GM19467 (cell line): ENCODE measurements at regions not wholly inside any gene's neighbourhood (a gene's known extent, or its start where the extent isn't known, plus 50 kb on each side); places are given as distances from the start of the nearest gene placed in this dataset.

ENCODE experiments used
- ATAC-seq: cut with Tn5 transposase; IDR thresholded peaks from one replicate; pipeline ENCODE4 v1.9.1; 2021; ENCODE audit warnings: mild to moderate bottlenecking, moderate library complexity; ENCODE audit not compliant: unreplicated experiment

DNA sequence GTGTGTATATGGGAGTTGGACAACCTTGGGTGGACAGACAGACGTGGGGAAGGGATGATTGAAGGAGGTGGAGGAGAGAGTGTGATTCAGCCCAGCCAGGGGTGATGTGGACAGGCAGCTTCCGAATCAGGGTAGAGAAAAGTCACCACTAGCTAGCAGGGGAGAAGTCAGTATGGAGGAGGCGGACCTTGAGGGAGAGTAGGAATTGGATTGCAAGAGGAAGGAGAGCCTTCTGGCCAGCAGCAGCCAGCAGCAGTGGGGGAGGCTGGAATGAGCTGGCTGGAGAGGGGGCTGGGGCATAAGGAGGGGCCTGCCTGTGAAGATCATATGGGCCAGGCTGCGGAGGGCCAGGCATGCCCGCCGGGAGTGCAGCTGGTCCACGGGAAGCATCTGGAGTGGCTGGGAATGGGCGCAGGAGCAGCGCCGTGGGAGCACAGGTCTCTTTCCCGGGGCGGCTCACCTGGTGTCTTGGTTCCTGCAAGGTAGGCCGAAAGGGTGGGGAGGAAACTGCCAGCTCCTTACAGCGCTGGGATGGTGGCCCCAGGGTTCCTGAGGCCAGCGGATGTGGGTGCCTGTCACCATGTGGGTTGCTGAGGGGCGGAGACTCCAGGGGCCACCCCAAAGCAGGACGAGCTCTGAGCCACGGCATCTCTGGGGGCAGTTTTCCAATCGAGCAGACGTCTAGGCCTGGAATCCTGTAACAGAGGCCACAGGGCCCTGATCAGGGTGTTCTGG, 235.3 kb downstream of the SEC14L1 start:
- ATAC-seq: no peak

DNA sequence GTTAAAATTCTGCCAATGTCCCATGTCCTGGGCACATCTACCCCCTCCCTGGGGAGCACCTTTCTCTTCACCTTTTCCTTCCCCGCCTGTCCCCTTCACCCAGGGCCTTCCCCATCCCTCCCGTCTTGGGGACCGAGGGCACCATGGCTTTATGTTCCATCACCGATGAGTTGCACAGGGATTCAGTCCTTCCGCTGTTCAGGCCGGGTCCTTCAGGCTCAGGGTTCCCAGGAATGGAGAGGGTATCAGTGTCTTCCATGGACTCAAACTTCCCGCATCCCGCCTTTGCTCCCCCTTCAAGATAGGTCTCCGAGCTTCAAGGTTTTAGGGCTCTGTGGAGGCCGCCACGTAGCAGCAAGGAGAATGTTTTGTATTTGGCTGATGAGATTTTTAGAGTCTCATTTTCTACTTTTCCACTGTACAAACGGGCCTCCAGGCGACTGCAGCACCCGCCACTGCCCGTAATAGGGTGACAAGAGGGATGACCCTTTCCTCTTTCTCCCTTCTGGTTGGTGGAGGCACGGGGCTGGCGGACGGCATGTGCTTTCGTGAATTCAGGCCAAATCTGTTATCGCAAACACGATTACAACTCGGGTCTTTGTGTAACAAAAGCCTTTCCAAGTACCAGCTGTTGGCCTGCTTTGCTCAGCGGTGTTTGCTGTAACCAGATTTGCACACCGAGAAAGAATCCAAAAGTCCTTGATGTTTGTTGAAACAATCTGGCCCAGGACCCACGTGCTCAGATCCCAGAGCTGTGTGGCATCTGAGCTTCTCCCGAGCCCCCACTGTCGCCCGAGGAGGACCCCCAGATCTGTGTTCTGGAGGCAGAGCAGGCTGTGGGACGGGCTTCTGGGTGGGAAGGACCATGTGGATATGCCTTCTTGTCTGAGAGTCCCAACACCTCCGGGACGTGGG, 236.3 kb downstream of the SEC14L1 start:
- ATAC-seq: no peak

DNA sequence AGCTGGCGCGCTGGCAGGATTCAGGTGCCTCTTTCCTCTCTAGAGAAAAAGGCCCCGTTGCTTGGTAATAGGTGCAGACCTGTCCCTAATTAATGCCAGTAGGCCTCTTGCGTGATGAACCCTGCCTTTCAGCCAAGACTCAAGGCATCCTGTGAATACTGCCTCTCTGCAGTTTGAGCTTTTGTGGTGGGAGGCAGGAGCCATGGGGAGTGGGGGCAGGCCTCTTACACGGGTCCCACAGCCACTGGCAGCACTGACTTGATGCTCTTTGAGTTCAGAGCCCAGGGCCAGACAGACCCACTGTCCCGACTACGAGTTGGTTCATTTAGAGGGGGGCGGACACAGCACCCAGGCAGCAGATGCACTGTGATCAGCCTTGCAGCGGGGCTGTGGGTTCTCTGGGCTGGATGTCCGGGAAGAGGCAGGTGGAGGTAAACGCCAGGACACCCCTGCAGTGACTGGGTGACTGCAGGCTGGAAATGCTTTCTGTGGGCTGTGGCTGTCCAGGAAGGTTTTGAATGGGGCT, 237.0 kb downstream of the SEC14L1 start:
- ATAC-seq: no peak

DNA sequence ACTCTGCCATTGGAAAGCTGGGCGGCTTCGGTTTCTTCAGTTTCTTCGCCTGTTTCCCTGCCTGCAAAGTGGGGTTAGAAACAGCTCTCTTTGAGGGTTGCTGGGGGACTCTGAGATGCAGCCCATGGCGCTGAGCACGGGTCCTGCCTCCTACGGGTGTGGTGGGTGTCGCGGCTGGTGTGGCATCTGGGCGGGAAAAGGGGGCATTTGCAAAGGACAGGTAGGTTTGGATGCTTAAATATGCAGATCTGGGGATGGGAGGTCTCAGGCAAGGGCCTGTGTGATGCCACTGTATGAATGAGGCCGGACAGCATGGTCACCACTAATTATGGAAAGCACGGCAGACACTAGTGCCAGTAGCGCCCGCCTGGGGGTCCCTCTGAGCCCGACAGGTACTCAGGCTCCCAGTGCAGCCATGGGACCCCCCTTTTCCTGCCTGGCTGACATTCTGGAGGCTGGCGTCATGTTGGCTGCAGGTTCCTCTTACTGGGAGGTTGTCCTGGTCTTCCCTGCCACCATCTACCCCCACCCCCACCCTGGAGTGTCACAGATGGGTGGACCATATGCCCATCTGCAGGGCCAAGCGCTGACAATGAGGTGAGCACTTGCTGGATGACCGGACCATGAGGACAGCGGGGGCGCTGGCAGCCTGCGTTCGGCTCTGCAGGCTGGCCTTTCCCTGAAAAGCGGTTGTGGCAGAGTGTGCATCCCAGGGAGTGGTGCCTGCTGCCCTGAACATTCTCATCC, 237.7 kb downstream of the SEC14L1 start:
- no peak for ATAC-seq

DNA sequence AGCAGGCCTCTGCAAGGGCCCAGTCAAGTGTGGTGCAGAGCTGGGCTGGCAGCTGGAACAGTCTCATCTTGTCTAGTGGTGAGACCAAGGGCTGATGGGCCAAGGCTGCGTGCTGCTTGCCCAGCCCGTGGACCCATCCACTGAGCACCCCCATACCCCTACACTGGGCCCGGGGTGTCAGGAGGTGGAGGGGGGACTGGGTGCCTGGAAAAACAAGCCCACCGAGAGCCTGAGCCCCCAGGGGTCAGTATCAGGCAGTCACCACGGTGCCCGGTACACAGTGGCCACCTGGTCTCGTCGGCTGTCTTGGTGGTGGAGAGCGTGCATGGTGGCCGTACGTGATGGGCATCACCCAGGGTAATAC, 238.3 kb downstream of the SEC14L1 start:
- ATAC-seq: no peak

DNA sequence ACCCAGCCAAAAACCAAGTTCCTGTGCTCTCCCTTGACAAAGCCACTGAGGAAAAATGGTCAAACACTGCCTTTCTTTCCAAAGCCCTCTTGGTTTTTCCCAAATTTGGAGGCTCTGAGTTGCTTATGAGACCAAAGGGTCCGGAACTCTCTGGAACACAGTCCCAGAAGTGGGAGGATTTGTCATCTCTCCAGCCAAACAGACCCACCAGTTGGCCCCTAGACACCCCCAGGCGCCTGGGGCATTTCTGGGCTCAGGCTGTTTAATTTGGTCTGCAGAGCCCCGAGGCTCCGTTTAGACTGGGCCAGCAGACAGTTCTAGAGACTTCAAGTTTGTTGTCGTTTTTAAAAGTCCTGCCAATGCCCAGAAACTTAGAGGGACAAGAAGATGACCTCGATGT, 239.1 kb downstream of the SEC14L1 start:
- ATAC-seq: no peak

DNA sequence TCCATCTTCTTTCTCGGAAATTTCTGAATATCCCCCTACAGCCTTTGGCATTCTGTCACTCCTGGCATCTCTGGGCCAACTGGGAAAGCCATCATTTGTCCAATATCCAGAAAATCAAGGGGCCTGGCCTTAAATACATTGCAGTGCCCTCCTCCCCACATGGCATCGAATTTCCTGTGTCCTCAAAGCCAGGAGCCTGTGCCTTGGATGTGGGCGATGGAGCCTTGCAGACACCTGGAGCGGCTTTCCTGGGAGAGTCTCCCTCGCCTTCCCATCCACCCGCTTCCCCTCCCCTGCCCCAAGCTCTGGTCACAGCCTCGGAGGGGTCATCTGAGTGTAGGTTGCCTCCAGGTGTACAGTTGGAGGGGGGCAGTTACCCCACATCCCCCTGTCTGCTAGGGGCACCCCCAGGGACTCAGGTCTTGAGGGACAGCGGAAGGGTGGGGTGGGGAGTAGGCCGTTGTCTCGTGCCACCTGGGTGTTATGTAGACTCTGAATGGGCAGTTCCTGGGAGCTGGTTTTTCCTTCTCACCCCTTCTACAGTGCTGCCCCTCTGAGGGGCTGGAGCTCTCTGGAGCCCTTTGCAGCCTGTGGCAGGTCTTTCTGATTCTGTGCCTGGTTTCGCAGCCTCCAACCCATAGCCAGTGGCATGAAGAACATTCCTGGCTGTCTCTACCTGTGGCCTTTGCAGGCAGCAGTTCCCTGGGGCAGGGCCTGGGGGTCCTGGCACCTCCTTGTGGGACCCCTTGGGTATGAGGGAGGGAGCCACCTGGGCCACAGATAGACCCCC, 239.8 kb downstream of the SEC14L1 start:
- ATAC-seq: no peak

DNA sequence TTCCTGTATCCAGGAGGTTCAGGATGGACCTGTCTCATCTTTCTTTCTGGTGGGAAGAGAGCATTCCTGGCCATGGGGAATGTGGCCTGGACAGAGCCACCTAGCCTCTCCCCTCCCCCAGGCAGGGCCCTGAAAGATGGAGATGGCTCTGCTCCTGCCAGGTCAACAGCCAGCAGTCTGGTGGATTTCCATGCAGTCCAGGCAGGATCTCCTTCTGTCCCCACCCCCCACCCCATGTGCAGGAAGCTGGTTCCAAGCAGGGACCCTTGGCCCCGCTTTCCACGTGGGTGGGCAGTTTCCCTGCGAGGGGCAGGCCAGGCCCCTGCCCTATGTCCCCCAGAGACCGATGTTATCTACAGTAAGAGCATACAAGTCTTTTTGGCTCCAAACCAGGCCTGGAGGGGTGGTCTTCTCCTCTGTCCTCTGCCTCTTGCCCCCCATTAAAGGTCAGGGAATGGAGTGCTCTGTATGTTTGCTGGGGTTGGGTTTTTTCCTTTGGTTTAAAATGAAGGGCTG, 240.5 kb downstream of the SEC14L1 start:
- no peak for ATAC-seq

DNA sequence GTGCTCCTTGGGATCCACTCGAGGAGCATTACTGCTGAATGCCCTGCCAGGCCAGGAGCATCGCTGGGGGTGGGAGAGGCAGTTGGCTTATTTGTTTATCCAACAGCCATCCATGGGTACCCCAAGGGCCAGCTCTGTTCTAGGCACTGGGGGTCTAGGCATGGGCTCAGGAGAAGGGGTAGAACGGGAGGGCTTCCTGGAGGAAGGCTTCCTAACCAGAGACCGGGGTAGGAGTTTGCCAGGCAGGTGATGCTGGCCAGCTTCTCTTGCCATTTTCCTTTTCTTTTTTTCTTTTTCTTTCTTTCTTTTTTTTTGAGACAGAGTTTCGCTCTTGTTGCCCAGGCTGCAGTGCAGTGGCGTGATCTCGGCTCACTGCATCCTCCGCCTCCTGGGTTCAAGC, 241.0 kb downstream of the SEC14L1 start:
- ATAC-seq: no peak

DNA sequence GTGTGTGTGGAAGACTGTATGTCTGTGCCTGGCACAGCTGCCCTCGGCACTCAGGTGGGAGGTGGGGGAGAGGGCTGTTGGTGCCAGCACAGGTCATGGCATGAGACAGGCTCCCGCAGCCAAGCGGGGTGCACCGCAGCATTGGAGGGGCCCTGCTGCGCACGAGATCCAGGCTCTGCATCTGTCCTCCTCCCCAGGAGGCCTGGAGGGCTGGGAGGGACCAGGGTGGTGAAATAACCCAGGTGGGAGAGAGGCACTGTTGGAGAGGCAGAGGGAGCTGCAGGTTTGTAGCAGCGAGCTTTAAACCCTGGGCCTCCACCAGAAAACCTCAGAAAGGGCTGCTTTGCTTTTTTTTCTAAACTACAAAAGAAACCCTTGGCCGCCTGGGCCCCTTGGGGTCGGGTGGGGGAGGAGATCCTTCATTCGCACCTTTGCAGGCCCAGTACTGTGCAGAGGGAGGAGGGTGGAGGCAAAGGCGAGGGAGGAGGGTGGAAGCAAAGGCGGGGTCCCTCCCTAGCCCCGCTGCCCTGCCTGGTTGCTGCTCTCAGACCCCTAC, 241.7 kb downstream of the SEC14L1 start:
- ATAC-seq: no peak

DNA sequence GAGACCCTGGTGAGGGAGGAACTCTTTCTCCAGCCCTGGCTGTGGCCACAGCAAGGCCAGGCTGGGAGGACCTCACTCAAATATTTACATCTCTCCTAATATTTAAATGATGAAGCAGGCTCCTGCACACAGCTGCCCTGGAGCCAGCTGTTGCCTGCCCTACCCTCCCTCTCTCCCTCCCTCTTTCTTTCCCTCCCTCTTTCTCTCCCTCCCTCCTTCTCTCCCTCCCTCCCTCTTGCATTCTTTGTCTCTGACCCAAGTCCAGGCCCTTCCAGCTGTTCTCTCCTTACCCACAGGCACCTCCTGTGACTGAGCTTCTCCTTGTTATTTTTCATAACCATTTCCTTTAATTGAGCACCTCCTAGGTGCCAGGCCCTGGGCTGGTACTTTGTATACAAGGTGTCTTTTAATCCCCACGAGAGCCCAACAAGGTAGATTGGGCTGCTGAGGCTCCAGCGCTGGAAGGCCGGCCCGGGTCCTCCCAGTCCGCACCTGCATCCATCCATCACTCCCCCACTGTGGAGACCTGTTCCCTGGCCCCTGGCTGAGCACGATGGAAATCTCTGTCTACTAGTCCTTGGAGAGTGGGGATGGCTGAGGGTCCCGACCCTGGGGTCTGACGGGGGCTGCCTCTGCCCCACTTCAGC, 242.3 kb downstream of the SEC14L1 start:
- no peak for ATAC-seq

DNA sequence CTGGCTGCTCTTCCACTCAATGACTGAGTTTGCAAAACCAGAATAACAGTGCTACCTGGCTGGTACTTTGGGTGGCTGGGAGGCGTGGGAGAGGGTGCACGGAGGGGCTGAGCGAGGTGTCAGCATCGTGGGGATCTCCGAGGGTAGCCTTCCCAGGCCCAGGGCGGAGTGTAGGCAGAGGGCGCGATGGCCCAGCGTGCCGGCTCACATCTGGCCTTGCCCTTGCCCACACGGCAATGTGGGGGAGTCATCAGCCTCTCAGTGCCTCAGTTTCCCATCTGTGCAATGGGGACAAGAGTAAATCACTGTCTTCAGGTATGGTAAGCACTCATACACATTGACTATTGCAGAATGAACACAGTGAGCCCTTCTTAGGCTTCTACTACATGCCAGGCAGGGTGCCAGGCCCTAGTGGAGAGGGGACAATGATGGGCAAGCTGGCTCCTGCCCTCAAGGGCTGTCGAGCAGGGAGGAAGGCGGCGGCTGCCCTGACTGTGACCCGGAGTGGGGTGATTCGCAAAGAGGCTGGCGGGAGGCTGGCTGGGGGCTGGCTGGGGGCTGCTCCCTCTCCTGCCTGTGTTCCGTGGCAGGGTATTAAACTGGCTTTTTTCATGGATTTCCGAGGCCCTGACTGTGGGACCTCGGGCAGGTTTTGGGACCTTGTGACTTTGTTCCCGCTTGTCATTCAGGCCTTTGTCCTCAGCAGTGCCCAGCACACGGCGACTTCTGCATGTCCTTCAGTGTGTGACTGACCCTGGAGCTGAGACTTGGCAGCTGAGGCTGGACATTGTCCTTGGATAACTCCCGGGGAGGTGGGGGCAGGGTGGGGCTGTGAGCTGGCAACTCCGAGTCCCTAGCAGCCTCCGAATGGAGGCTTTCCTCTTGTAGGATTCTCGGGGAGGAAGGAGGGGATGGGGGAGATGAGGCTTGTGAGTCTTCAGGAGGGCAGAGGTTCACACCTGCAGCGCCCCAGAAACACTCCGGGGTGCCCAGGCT, 243.1 kb downstream of the SEC14L1 start:
- ATAC-seq: no peak

DNA sequence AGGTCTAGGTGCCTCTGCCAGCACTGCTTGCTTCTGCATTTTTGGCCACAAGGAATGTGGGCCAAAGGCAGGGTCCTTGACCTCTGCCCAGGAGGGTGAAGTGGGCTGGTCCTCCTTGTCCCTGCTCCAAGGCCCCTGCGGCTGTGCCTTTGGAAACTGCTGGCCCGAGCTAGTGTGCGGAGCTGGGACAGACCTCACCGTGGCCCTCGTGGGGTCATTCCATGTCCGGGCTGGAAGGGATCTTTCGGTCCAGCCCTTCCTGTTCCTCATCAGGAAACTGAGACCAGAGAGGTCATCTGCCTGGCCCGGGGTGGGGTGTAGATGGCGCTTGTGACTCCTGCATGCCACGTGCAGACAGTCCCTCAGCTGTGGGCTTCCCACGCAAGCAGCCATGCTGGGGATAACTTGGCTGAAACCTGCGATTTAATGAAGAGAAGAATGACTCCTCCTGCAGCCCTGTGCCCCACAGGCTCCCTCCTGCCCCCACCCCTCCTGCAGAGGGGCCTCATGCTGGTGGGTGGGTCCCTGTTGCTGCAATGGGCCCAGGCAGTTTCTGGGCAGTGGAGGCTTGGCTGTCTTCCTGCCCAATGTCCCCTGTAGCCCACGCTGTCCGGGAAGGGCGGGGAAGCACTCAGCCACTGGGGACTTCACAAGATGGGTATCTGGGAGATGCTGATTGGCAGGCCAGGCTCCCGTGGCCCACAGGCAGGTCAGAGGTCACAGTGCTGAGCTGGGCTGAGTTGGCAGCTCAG, 245.2 kb downstream of the SEC14L1 start:
- ATAC-seq: no peak

DNA sequence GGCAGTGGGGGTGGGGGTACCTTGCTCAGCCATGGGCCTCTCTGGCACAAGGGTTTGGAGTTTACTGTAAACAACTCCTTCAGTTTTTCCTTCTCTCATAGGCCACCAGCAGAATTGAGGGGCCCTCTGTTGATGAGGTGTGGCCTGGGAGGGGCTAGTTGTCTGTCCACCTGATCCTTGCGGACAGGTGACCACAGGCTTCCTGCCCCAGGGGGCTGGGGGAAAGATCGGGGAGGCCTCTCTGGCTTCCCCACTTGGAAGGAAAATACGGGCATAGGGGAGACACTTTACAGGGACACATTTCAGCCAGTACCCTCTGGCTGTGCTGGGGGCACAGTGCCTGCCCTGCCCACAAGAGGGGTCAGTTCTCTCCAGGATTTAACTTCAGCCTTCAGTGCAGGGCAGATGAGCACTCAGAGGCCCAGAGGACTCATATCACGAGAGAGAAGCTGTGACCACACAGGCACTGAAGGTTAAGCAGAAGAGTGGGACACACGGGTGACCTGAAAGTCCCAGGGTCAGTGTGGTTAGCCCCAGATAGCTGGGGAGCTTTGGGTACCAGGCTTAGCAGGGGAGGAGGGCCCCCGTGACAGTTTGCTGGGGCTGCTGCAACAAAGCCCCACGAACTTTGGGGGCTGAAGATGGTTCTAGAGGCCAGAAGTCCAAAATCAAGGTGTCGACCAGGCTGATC, 245.9 kb downstream of the SEC14L1 start:
- ATAC-seq: no peak

DNA sequence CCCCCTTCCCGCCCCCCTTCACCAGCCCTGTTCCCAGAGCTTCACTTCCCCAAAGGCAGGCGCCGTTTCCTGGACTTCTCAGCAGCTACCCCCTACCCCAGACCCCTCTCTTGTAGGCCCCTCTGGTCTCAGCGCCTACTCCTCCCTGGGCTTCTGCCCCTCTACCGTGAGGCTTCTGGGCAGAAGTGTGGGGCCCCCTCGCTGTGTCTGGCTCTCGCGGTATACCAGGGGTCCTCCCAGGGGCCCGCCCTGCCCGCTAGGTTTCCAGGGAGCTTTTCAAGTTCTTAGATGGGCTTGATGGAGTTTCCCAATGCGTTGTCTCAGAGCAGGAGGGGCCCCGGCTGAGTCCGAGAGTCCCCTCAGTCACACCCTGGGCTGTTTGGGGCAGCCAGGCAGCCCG, 247.1 kb downstream of the SEC14L1 start:
- ATAC-seq: no peak

DNA sequence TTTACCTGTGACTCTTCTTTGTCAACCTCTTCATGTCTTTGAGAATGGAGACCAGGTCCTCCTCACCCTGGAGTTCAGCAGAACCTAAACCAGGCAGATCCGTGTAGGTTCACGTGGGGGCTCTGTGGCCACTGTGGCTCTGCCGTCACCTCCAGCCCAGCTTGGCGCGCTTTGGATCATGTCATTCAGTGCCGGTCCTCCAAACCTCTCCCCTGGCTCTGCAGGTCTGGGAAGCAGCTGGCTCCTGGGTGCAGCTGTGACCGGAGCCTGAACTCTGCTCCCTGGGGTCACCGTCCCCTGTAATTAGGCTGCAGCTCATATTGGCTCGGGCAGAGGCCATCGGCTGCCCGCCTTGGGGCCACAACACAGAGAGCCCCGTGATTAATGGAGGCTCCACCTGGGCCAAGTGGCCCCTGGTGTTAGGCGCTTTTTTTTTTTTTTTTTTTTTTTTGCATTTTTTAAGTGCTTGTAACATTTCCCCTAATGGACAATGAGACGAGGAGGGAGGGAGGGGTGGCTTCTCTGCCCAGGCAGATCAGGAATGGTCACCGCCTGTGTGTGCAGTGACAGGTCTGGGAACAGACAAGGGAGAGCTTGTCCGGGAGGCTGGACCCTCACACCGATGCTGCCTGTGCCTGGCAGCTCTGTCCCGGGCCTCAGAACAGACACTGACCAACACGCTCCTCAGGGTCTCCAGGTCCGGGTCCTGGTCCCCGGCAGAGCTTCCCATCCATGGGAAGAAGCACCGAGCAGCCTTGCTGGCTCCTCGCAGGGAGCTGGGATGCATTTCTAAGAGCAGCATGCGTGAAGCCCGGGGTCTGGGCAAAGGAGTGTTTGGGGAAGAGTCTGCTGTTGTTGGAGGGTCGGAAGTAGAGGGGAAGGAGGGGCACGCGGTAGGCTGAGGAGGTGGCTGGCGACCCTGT, 247.9 kb downstream of the SEC14L1 start:
- no peak for ATAC-seq
